Activated CD4-positive, alpha-beta T cell treated with anti-CD3 and anti-CD28 coated beads for 36 hours (primary cell): ENCODE measurements at regions not wholly inside any gene's neighbourhood (a gene's known extent, or its start where the extent isn't known, plus 50 kb on each side); places are given as distances from the start of the nearest gene placed in this dataset.

Experiments
- ATAC-seq: fragments of 200-7000 bp; cut with Tn5 transposase; one replicate; pipeline ENCODE4 v1.10.0; 2021; ENCODE audit warnings: mild to moderate bottlenecking, moderate library complexity
- CTCF ChIA-PET: fragments of 350-600 bp; sonication (Branson Sonifier 250); formaldehyde crosslinking; loops from one replicate; lab custom pipeline; 2021; ENCODE audit warnings: antibody characterized with exemption; lab: Charles Lee
- POLR2A ChIA-PET: fragments of 350-600 bp; sonication (Branson Sonifier 250); formaldehyde crosslinking; loops from one replicate; lab custom pipeline; 2021; ENCODE audit warnings: antibody characterized with exemption, inconsistent platforms; lab: Charles Lee
- DNase-seq: peaks from one replicate; pipeline ENCODE4 v3.0.0-alpha.2; 2020
- H3K27ac Mint-ChIP-seq: one replicate; pipeline ENCODE4 v1.8.0; 2021; ENCODE audit warnings: mixed read lengths
- H3K27me3 Mint-ChIP-seq: one replicate; pipeline ENCODE4 v1.8.0; 2021; ENCODE audit warnings: mixed read lengths
- H3K36me3 Mint-ChIP-seq: one replicate; pipeline ENCODE4 v1.8.0; 2021; ENCODE audit warnings: low read depth, mixed read lengths
- H3K4me1 Mint-ChIP-seq: one replicate; pipeline ENCODE4 v1.8.0; 2021; ENCODE audit warnings: mixed read lengths
- H3K4me3 Mint-ChIP-seq: one replicate; pipeline ENCODE4 v1.8.0; 2021; ENCODE audit warnings: mild to moderate bottlenecking, moderate library complexity, mixed read lengths
- H3K9me3 Mint-ChIP-seq: one replicate; pipeline ENCODE4 v1.8.0; 2021; ENCODE audit warnings: low read depth, mixed read lengths
- intact Hi-C, 2 experiments: fragments of 100-400 bp; cut with DNase I in 1 of 2; cut with micrococcal nuclease in 1 of 2; formaldehyde crosslinking; loops; one replicate each; pipeline versions ENCODE4 v1.14.2 to v1.15.1; 2022 to 2024; cut with DNase I, micrococcal nuclease

DNA sequence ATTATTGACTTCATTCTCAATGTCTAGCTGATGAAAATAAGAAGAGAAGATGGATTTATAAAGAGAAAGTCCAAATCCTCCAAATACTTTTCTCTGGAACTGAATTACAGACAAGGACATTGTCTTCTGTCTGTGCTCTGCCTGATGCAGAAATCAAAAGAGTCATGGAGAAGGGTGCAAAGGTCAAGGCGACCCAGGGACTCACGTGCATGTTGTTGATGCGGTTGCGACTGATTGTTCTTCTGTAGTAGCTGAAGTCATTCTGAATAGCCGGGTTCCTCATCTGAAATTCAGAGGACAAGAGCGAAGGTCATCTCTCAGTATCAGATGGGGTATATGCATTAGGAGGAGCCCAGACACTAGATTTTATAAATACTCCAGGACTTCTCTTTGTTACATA, 104.4 kb downstream of the CYRIA start:
- peaks cover 9% of the 10 kb centered on the region for H3K27me3 Mint-ChIP-seq

GRCh38 chr2:16559278-16560067, 106.2 kb downstream of the CYRIA start:
- no peaks in the 10 kb centered on the region for H3K36me3 Mint-ChIP-seq
- no peaks in the 10 kb centered on the region for H3K9me3 Mint-ChIP-seq
- H3K4me1 Mint-ChIP-seq: no peaks in the 10 kb centered on the region
- ATAC-seq (no peak), DNase-seq (no peak)
- H3K27ac Mint-ChIP-seq: no peak overlapping the region
- CTCF ChIA-PET: no interaction called here
- intact Hi-C loops: no loop called here
- POLR2A ChIA-PET: no interaction called here
- peaks cover 9% of the 10 kb centered on the region for H3K27me3 Mint-ChIP-seq
- H3K4me3 Mint-ChIP-seq: no peak overlapping the region

More for the DNA sequence above, 104.4 kb downstream of the CYRIA start:
- H3K36me3 Mint-ChIP-seq: no peaks in the 10 kb centered on the region
- H3K4me1 Mint-ChIP-seq: no peaks in the 10 kb centered on the region
- no peak for ATAC-seq
- intact Hi-C loops: no loop called here
- ChIA-PET POLR2A (no interaction called here), CTCF (no interaction called here)
- no peaks in the 10 kb centered on the region for H3K9me3 Mint-ChIP-seq
- DNase-seq: no peak
- no peak overlapping the region for H3K27ac Mint-ChIP-seq
- no peak overlapping the region for H3K4me3 Mint-ChIP-seq

DNA sequence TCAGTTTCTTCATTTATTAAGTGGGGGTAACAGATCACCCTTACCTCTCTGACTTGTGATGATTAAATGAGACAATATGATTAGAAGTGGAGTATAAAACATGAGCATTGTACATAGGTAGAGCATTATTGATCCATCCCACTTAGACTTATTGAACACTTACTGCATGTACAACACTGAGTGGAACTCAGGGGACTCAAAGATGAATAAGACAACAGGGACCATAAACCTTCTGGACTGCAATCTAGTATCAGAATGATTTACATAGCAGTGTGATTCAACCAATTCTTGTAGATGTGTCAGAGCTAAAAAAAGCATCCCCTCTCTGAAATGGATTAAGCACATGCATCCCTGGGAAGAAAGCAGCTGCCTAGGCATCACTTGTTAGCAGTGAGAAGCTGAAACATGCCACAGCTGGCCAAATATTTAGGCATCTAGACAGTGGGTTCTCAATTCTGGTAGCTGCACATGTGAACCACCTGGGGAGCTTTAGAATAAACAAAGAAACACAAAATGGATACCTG, 111.5 kb downstream of the CYRIA start:
- Mint-ChIP-seq H3K4me3 (no peak overlapping the region), H3K27me3 (peaks cover 11% of the 10 kb centered on the region), H3K4me1 (no peaks in the 10 kb centered on the region), H3K27ac (no peak overlapping the region), H3K36me3 (no peaks in the 10 kb centered on the region), H3K9me3 (no peaks in the 10 kb centered on the region)
- CTCF ChIA-PET: interaction anchor here (2.4 kb wide), 1 partner anchor 55 kb away, joined by 10 read pairs; no protein-coding TSS in a partner anchor
- DNase-seq (no peak), ATAC-seq (no peak)
- POLR2A ChIA-PET: no interaction called here
- intact Hi-C loops: no loop called here

GRCh38 chr2:16553226-16553625, 112.4 kb downstream of the CYRIA start:
- no peaks in the 10 kb centered on the region for H3K4me1 Mint-ChIP-seq
- H3K27me3 Mint-ChIP-seq: peaks cover 11% of the 10 kb centered on the region
- intact Hi-C loops: loop anchor here (1.0 to 2.0 kb wide), 3 partner anchors 56 to 204 kb away; no protein-coding TSS in a partner anchor
- H3K9me3 Mint-ChIP-seq: no peaks in the 10 kb centered on the region
- peak; percentile 40 for DNase-seq
- no peak overlapping the region for H3K27ac Mint-ChIP-seq
- CTCF ChIA-PET: no interaction called here
- H3K4me3 Mint-ChIP-seq: no peak overlapping the region
- POLR2A ChIA-PET: no interaction called here
- no peak for ATAC-seq
- H3K36me3 Mint-ChIP-seq: no peaks in the 10 kb centered on the region

DNA sequence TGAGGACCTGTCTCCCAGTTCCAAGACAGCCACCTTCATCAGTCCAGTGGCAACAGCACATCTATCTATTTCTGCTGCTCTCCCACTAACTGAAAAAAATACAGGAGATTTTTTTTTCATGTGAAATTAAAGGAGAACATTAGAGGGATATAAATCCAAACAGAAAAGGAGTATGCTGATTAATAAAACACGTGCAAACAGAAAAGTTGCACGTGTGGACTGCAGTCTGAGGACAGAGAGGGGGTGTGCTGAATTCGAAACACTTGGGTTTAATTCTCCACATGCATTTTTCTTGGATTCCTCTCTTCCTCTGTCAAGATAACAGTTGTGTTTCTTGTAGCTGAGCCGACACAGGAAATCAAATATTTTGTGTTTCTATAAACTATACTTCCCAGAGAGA, 113.4 kb downstream of the CYRIA start:
- H3K27me3 Mint-ChIP-seq: peaks cover 10% of the 10 kb centered on the region
- ChIA-PET CTCF (interaction anchor here (0.6 to 1.0 kb wide), 2 partner anchors 56 to 1167 kb away, joined by 3 to 5 read pairs; no protein-coding TSS in a partner anchor), POLR2A (no interaction called here)
- intact Hi-C loops: loop anchor here in 1 of 2 experiments (2.0 kb wide), 1 partner anchor 57 kb away; no protein-coding TSS in a partner anchor
- H3K27ac Mint-ChIP-seq: no peak overlapping the region
- H3K4me1 Mint-ChIP-seq: no peaks in the 10 kb centered on the region
- no peaks in the 10 kb centered on the region for H3K36me3 Mint-ChIP-seq
- ATAC-seq (no peak), DNase-seq (no peak)
- H3K4me3 Mint-ChIP-seq: no peak overlapping the region
- H3K9me3 Mint-ChIP-seq: no peaks in the 10 kb centered on the region

GRCh38 chr2:16548036-16548435, 117.6 kb downstream of the CYRIA start:
- no peak overlapping the region for H3K27ac Mint-ChIP-seq
- no peak for DNase-seq
- H3K4me1 Mint-ChIP-seq: no peaks in the 10 kb centered on the region
- no peak overlapping the region for H3K4me3 Mint-ChIP-seq
- ChIA-PET CTCF (interaction anchor here (1.4 kb wide), 1 partner anchor 60 kb away, joined by 4 read pairs; no protein-coding TSS in a partner anchor), POLR2A (no interaction called here)
- no peak for ATAC-seq
- intact Hi-C loops: no loop called here
- H3K36me3 Mint-ChIP-seq: no peaks in the 10 kb centered on the region
- no peaks in the 10 kb centered on the region for H3K9me3 Mint-ChIP-seq
- peaks cover 4% of the 10 kb centered on the region for H3K27me3 Mint-ChIP-seq

DNA sequence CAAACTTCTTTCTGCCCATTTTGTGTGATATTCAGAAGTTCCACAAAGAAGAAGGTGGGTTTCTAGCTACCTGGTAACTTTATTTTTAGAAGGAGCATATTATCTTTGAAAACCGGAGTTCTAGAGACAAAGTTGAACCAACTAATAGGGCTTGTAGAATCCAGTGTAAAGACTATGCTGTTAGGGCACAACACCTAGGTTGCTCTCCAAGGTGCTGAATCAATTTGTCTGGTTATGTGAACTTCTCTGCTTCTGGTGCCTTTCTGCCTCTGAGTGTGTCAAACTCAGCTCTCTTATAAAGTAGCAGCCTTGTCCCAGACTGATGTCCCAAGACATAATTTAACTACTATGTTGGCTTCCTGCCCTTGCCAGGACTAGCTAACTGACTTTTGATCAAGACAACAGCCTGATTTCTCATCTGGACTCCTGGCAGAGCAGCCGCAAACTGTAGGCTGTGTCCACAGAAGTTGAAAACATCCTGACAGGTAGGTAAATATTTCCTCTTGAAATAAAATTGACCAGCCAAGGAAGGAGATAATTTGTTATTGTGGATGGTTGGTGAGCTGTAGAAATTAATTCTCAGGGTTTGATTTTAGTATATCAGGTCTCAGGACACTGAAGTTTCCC, 119.4 kb downstream of the CYRIA start:
- ChIA-PET CTCF (no interaction called here), POLR2A (no interaction called here)
- ATAC-seq (no peak), DNase-seq (peak; percentile 8)
- Mint-ChIP-seq H3K36me3 (no peaks in the 10 kb centered on the region), H3K27ac (no peak overlapping the region), H3K4me1 (no peaks in the 10 kb centered on the region), H3K27me3 (peaks cover 7% of the 10 kb centered on the region), H3K9me3 (no peaks in the 10 kb centered on the region), H3K4me3 (no peak overlapping the region)
- intact Hi-C loops: no loop called here

DNA sequence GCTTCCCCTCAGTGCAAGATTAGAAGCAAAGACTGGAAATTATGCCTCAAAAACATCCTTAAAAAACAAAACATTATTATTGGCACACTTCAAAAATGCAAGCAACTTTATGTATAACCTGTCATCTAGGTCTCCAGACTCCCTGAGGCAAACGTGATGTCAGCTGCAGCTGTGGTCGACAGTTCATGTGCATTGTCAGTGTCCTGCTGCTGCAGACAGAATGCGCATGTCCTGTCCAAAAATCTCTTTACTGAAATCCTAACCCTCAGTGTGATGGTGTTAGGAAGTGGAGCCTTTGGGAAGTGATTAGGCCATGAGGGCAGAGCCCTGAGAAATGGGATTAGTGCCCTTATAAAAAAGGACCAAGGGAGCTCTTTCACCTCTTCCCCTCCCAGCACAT, 126.9 kb downstream of the CYRIA start:
- Mint-ChIP-seq H3K4me1 (no peaks in the 10 kb centered on the region), H3K36me3 (no peaks in the 10 kb centered on the region), H3K4me3 (no peak overlapping the region), H3K9me3 (no peaks in the 10 kb centered on the region), H3K27ac (no peak overlapping the region), H3K27me3 (peaks cover 13% of the 10 kb centered on the region)
- CTCF ChIA-PET: no interaction called here
- DNase-seq (no peak), ATAC-seq (no peak)
- intact Hi-C loops: no loop called here
- POLR2A ChIA-PET: no interaction called here

DNA sequence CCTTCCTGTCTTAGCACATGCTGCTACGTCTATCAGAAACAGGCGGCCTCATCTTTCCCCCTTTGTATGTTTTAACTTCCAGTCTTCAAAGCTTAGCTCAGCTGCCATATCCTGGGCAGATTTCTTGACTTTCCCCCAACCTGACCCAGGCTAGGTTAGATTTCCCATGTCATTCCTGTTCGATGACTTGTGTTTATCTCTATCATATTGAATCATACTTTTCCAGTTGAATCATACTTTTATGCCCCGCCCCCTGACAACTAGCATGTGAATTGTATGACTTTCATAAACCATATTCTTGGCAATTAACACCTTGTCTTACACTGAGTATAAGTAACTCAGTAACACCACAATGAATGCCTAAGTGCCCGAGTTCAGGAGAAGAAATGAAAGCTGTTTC, 128.3 kb downstream of the CYRIA start:
- no peaks in the 10 kb centered on the region for H3K36me3 Mint-ChIP-seq
- no peak overlapping the region for H3K27ac Mint-ChIP-seq
- ChIA-PET CTCF (no interaction called here), POLR2A (no interaction called here)
- peaks cover 10% of the 10 kb centered on the region for H3K27me3 Mint-ChIP-seq
- no peaks in the 10 kb centered on the region for H3K9me3 Mint-ChIP-seq
- no peaks in the 10 kb centered on the region for H3K4me1 Mint-ChIP-seq
- H3K4me3 Mint-ChIP-seq: no peak overlapping the region
- DNase-seq: no peak
- no peak for ATAC-seq
- intact Hi-C loops: no loop called here

GRCh38 chr2:16526193-16526592, 139.4 kb downstream of the CYRIA start:
- no peaks in the 10 kb centered on the region for H3K9me3 Mint-ChIP-seq
- no peak for DNase-seq
- no peaks in the 10 kb centered on the region for H3K36me3 Mint-ChIP-seq
- ATAC-seq: no peak
- H3K4me1 Mint-ChIP-seq: no peaks in the 10 kb centered on the region
- no peak overlapping the region for H3K27ac Mint-ChIP-seq
- peaks cover 14% of the 10 kb centered on the region for H3K27me3 Mint-ChIP-seq
- ChIA-PET POLR2A (no interaction called here), CTCF (interaction anchor here (1.0 to 1.9 kb wide), 4 partner anchors 8 to 230 kb away, joined by 3 to 8 read pairs (median 3); no protein-coding TSS in a partner anchor)
- intact Hi-C loops: loop anchor here in 1 of 2 experiments (5.0 kb wide), 1 partner anchor 231 kb away; no protein-coding TSS in a partner anchor
- H3K4me3 Mint-ChIP-seq: no peak overlapping the region

GRCh38 chr2:16525265-16525887, 140.3 kb downstream of the CYRIA start:
- CTCF ChIA-PET: interaction anchor here (0.7 to 1.9 kb wide), 5 partner anchors 16 to 404 kb away, joined by 3 to 8 read pairs (median 3); no protein-coding TSS in a partner anchor
- H3K4me1 Mint-ChIP-seq: no peaks in the 10 kb centered on the region
- ATAC-seq (no peak), DNase-seq (peak; percentile 59)
- POLR2A ChIA-PET: no interaction called here
- H3K4me3 Mint-ChIP-seq: no peak overlapping the region
- H3K27me3 Mint-ChIP-seq: peaks cover 14% of the 10 kb centered on the region
- intact Hi-C loops: loop anchor here (1.0 to 5.0 kb wide), 3 partner anchors 83 to 232 kb away; no protein-coding TSS in a partner anchor
- H3K27ac Mint-ChIP-seq: no peak overlapping the region
- no peaks in the 10 kb centered on the region for H3K9me3 Mint-ChIP-seq
- H3K36me3 Mint-ChIP-seq: no peaks in the 10 kb centered on the region
